NCI-H460 (cell line): ENCODE measurements at regions not wholly inside any gene's neighbourhood (a gene's known extent, or its start where the extent isn't known, plus 50 kb on each side); places are given as distances from the start of the nearest gene placed in this dataset.

Source experiments
- DNase-seq: peaks from one replicate; pipeline ENCODE4 v3.0.0-alpha.2; 2016; ENCODE audit warnings: low read depth; ENCODE audit errors: extremely low read depth

DNA sequence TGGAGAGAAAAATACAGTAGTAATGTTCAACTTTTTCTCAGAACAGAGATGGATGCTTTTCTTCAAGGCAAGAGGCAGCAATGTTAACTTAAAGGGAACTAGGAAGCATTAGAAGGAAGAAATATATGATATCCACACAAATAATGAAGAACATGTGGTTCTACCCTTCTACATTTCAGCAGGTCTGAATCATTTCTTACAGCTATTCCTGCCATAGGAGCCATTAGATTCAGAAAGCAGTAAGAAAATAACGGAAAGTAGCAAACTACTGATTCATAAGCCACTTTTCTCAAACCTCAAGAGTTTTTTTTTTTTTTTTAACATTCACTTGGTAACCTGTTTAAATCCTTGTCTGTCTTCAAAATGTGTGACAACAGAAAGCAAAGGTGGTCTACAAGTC lies 1251.6 kb upstream of the AGA start:
- DNase-seq: no peak

DNA sequence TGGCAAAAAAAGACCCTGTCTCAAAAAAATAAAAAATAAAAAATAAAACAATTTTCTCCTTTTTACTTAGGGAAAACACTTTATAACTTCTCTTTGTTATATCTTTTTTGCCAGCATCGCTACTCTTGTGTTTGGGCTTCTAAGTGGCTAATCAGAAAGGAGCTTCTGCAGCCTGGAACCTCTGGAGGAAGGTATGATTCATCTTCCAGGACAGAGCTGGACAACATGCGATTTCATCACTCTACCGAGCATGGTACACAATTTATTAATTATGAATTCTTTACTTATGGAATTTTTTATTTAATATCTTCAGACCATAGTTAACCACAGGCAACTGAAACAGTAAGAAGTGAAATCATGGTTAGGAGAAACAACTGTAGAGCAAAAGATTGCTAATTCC lies 1254.3 kb upstream of the AGA start:
- DNase-seq: no peak

DNA sequence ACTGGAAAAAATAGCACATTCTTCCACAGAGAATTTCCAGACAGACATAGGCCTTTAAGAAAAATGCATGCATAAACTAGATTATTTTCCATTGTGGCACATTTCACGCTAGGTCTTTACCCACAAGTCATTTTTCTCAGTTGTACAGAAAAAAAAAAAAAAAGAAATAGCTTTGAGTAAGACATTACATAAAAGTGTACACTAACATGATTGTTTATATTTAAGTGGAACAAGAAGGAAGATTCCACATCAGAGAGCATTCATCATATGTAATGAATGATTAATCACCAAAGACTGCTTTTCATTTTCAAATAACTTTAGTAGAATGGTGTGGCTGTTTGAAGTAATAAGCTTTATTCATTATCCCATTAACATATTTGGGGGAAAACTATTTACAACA lies 1270.2 kb upstream of the AGA start:
- DNase-seq: no peak

DNA sequence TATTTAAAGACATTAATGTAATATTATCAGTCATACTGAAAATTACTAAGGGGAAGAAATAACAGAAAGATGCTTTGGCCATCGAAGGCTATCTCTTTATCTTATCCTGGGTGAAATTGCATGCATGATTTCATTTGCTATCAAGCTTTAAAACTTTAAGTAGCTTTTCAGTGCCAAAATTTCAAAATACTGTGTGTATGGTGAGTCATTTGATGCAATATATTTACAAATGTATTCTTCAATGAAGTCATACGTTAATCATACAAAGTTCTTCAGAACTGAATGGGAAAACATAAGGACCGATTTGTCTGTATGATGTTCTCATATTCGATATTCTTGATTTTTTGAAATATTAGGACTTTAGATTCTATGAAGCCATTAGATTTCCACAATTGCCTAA lies 1295.8 kb upstream of the AGA start:
- DNase-seq: no peak

DNA sequence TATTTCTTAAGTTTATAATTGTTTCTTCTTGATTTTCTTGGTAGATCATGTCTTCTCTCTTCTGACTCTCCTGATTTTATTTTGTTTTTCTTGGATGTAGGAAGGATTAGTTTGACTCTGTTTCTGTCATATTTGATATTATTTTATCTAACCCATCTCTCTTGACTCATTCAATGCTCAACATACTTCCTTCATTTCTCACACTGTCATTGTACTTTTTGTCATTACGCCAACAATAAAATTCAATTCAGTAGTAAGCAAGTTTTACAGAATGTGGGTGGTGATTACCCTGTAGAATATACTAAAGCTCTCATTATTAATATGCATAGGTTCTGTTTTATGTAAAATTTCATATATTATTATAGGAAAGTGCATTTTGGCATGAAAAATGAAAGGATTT lies 1303.0 kb upstream of the AGA start:
- DNase-seq: no peak

DNA sequence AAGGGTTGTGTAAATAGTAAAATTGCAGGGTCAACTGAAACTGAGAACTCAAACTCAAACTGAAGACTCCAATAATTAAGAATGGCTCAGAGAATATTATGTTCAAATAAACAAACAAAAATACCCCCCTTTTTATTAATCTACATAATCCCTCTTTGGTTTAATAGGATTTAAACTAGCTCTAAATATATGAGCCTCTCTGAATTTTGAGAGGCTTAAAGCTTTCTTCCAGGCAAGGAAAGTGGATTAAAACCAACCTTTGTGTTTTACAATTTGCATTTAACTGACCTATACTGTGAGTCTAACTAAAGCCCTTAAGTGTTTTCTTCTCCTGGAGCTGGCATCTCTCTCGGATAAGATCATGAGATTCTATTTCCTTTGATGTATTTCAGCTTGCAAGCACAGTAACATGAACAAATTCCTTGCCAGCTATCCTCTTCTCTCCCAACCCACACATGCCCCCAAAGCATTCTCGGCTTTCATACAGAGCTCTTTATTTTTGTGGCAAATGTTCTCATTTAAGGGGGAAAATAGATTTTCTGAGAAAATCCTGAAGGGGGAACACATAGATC lies 1310.8 kb upstream of the AGA start:
- DNase-seq: no peak

DNA sequence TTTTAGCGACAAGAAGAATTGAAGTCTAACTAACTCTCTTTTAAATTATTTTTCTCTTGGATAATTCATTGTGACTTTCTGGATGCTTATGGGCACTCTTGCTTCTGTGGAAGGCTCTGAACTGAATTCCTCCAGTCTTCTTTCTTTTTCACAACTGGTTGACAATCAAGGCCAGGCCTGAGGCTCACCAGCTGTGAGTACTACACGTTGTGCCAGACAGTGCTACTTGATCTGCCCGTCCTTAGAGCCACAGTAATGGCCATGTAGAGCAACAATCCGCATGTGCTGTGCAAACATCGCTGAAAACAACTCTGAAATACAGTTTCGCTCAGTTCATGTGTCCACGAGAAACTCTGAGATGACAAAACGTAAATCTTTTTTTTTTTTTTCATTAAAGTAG lies 1336.3 kb upstream of the AGA start:
- DNase-seq: no peak

DNA sequence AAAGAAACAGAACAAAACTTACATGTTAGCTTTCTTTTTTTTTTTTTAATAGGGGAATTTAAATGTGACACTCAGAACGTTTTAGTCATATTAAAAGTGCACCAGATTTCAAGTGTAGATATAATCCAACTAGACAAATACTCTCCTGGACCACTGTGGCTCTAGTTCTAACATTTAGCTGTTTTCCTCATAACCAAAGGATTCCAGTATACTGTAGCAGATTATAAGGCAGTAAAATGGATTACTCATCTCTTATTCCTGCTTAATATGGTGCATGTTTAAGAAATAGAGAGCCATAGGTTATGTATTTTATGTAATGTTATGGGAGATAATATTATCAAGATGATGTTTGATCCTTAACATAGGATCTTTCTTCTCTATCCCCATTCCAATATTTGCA lies 1339.5 kb upstream of the AGA start:
- no peak for DNase-seq

DNA sequence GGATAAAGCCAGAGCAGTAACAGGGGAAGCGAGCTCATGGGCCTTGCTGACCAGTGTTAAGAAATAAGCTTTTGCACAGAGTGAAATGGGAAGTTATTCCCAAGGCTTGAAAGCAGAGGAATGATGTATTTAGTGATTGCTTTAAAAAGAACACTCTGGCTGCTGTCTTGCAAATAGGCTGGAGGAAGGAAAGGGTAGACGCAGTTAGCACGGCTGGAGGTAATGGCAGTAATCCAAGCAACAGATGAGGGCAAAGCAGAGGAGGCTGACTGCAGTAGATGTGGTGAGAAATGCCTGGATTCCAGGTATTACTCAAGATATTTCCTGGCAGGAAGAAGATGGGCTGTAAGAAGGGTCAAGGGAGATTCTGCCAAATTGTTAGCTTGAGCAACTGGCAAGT lies 1342.3 kb upstream of the AGA start:
- DNase-seq: no peak

DNA sequence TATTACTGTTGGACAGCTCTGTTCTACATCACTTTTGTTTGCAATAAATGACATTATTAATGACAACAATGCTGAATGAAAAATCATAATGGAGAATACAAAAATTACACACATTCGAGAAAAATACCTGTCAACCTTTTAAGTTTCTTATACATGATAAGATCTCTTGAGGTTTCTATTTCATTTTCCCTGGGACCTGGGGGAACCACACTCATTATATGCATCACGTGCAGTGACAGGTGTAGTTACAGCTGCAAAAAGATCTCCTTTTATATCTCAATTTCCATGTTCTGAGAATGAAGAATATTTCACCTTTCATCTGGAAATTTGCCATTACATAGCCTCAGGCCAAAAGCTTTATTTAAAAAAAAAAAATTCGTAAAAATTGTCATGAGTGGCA lies 1347.0 kb upstream of the AGA start:
- DNase-seq: no peak

DNA sequence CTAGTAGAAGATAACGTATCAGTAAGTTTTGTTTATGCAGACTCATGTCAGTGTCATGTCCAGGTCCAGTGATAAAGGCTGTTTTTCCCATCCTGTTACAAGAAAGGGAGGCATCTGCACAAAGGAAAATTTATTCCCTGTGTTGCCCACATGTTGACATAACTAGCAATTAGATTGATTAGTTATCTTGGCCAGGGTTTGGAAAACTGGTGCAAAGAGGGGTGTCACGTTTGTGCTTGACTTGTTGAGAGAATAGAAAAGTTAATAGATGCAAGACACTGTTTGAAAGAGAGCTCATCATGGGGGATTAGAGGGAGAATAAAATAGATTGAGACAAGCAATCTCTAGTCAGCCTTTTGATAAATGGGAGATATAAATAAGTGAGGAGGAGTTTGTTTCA lies 1357.0 kb upstream of the AGA start:
- no peak for DNase-seq

DNA sequence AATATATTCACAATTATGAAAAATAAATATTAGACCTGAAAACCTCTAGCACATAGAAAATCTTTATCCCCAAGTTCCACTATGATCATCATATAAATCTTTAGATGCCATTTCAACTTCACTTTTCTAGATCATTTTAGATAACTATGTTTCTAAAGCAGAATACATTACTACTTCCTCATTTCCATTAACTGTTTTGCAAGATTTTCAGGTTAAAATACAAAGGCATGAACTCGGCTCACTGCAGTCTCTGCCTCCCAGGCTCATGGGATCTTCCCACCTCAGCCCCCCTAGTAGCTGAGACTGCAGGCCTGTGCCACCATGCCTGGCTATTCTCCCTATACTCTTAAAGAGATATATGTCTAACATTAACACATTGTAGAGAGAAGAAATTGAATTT lies 1365.9 kb upstream of the AGA start:
- no peak for DNase-seq

DNA sequence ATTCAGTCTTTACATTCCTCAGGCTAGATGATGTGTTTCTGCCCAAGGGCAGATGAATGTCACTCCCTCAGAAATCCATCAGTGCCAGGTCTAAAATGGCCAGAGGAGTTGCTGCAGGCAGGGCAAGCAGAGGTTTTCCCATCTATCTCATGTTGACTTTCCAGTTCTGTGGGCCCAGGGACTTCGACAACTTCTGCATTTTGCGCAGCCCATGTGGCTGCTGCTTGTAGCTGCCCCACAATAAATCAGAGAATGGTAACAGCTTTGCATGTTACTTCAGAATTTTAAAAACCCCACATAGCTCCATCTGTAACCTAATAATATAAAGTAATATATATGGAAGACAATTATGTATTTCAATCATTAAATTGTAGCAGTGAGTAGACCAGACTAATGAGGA lies 1367.7 kb upstream of the AGA start:
- DNase-seq: no peak

DNA sequence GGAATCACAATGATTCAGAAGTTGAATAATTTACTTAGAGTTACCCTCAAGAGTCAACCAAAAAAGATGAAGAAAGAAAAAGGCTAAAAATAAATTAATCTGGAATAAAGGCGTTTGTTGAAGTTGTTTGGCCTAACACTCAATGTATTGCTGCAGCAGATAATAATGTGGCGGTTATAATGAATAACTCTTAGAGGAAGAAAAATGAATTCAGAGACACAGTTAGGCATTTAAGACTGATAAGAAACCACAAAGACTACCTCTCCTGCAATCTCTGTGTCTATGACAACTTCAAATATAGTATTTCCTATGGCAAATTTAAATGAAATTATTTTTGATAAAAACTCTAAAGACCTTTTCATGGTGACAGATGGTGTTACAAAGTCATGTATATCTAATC lies 1369.1 kb upstream of the AGA start:
- DNase-seq: no peak

DNA sequence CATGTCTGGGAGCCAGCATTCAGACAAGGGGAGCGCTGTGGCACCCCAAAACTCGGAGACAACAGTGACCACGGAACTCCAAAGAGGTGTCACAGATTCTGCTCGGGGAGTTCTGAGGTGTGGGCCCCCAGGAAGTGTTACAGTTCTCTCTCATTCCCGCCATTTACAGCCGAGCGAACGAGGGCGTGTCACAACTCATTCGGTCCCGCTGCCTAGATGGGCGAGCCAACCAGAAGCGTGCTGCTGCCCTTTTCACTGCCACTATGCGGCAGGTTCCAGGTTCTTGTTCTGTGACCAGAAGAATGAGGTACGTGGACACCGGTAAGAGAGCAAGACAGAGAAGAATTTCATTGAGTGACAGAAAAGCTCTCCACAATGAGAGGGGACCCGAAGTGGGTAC lies 1370.6 kb upstream of the AGA start:
- DNase-seq: no peak

DNA sequence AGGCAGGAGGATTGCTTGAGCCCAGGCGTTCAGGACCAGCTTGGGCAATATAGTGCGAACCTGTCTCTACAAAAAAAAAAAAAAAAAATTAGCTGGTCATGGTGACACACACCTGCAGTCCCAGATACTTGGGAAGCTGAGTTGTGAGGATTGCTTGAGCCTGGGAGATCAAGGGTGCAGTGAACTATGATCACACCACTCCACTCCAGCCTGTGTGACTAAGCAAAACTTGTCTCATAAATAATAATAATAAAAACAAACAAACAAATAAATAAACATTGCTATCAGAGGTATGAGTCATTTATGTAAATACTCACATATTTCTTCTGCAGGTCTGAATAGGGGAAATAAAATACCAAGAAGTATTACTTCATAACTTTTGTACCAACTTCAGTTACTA lies 1372.7 kb upstream of the AGA start:
- no peak for DNase-seq

DNA sequence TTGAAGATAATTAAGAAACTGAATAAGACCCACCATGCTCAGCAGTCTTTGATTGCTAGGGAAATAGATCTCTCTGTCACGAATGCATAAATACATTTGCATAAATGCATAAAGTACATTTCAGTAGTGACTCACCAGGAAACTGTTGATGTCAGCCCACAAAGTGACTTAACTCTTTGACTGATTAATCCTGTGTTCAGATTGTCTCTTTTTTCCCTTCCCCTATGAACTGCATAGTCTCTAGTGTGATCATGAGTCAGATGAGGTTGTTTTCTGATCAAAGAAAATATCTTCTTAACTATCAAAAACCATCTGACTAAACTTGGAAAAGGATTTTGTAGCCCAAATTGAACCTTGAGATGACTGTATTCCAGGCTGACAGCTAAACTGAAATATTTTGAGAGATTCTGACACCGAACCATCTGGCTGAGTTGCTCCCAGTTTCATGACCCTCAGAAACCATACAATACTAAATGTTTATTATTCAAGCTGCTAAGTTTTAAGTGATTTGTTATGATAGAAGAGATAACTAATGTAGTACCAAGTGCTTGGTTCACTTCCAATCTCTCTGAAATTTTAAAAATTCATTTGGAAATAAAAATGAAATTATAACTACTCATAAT lies 1381.5 kb upstream of the AGA start:
- DNase-seq: no peak

DNA sequence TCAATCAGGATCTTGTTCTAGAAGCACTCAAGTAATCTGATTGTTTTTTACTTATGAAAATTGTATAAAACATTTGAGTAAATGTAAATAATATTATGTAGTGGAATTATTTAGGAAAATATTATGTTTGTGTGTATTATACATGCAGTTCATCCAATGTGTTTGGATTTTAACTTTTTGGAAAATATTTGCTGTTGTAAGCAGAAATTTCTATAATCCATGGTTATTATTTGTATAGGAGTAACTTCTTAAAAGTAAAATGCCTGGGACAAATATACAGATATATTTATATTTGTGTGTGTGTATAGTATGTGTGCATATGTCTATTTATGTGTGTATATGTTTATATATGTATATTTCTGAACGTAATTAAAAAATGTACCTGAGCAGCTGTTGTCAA lies 1394.6 kb upstream of the AGA start:
- DNase-seq: no peak

DNA sequence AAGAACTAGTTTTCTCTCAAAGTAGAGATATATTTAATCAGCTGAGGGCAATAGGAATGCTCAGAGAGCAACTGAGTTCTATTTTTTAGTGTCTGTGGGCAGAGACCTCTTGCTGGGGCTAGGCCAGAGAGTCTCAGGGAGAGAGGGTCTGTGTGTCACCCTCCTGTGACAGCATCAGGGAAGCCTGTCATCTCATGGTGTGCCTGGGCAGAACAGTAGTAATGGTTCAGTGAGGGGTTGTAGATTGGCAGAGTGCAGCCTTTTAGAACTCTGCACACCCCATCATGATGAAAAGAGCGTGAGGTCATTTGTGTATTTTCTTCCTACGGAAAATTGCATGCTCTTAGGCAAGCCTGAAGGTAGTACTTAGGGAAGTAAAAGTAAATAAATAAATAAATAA lies 1396.5 kb upstream of the AGA start:
- no peak for DNase-seq

DNA sequence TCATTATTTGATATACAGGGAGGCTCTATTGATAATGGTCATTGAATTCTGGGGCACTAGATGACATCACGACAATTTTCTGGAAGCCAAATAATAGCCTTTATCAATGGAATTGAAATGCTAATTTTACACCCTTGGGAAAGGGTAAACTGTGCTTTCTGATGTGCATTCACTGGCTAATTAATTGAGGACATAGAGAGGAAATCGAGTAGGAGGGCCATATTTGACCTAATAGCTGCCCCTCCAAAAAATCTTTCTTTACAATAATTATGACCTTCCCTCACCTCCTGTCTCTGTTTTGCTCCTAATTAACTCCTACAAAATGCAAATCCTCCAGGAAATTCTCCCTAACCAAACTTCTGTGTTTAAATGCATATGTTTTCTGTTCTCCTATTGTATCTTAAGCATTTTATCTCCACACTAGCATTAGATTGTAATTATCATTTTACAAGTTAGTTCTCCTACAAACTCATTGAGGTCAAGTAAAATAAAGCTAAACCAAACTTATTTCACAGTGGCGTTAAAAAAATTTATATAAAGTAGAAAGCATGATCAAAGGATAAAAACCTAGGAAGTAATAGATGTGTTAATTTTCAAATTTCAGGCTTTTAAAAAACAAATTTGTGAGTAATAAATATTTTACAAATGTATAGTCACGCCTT lies 1414.0 kb upstream of the AGA start:
- no peak for DNase-seq

DNA sequence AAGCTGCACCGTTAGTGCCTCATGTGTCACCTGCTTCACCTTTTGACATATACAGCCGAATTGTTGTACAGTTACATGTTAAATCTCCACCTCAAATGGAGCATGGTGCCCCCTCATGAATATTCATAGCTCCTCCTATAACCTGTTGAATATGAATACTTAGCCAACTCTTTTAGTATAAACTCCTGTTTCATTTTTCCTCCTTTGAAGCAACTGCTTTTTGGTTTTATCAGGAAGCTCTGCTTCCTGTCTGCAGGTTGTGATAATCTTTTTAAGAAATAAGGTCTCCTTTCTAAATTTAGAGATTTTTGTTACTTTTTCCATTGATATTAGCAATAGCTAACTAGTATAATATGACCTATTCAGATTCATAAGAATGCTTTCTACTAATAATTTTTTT lies 1429.2 kb upstream of the AGA start:
- DNase-seq: no peak

DNA sequence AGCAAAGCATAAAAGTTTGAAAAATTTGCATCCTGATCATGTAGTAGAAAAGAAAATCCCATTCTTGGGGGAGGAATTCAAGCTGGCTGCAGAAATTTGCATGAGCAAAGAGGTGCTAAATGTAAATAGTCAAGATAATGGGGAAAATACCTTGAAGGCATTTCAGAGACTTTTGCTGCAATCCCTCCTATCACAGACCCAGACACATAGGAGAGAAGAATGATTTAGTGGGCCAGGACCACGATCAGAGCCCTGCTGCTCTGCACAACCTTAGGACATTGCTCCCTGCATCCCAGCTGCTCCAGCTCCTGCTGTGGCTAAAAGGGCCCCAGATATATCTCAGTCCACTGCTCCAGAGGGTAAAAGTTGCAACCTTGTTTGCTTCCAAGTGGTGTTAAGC lies 1439.7 kb upstream of the AGA start:
- DNase-seq: no peak

DNA sequence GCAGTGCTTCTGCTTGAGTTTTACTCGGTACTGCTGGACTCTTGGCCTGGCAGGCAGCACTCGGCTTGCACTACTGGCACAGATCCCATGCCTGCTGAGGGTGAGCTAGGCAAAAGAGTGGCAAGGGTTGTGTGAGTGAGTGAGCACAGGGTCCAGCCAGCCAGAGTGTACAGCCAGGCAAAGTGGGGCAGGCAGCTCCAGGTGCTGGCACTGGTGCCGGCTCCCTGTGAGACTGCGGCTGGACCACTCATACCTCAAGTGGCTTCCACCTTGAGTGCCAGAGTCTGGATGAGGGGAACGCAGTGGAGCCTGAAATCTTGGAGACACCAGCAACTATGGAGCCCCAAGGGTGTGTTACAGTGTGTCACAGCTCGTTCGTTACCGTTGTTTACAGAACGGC lies 1451.9 kb upstream of the AGA start:
- no peak for DNase-seq
